ENCODE measurements at regions not wholly inside any gene's neighbourhood (a gene's known extent, or its start where the extent isn't known, plus 50 kb on each side); places are given as distances from the start of the nearest gene placed in this dataset.
"Not testable (repeated sequence)": the region's sequence is repeated elsewhere in the genome, so short reads cannot be mapped to it uniquely, and the experiment has no call there.

- no peak for DNase-seq
Measured at GRCh38 chr19:56894626-56895025, 54.1 kb upstream of the PEG3 start.

GRCh38 chr19:56896095-56896494 is 55.6 kb upstream of the PEG3 start:
- no peak for DNase-seq

GRCh38 chr19:56899943-56900342 is 59.4 kb upstream of the PEG3 start:
- no peak for DNase-seq

GRCh38 chr19:56900573-56901097 is 60.1 kb upstream of the PEG3 start:
- peak; percentile 6 for DNase-seq

- DNase-seq: no peak
Measured at GRCh38 chr19:56905631-56906150, 65.2 kb upstream of the PEG3 start.

GRCh38 chr19:56912401-56913112 is 72.0 kb upstream of the PEG3 start:
- no peak for DNase-seq

- not testable (repeated sequence) for DNase-seq
Measured at GRCh38 chr19:56913113-56913455, 72.6 kb upstream of the PEG3 start.

- DNase-seq: no peak
Measured at GRCh38 chr19:56916528-56916927, 76.0 kb upstream of the PEG3 start.

- no peak for DNase-seq
Measured at GRCh38 chr19:56917529-56917928, 77.0 kb upstream of the PEG3 start.

- DNase-seq: no peak
Measured at GRCh38 chr19:56917998-56918397, 77.5 kb upstream of the PEG3 start.

- DNase-seq: no peak
Measured at GRCh38 chr19:56918682-56919307, 78.3 kb upstream of the PEG3 start.

- no peak for DNase-seq
Measured at GRCh38 chr19:56919308-56919995, 78.9 kb upstream of the PEG3 start.

- DNase-seq: not testable (repeated sequence)
Measured at GRCh38 chr19:56926094-56926493, 85.6 kb upstream of the PEG3 start.

- DNase-seq: no peak
Measured at GRCh38 chr19:56927294-56927693, 86.8 kb upstream of the PEG3 start.

- DNase-seq: no peak
Measured at GRCh38 chr19:56927791-56928207, 87.3 kb upstream of the PEG3 start.

GRCh38 chr19:56930647-56931535 is 90.4 kb upstream of the PEG3 start:
- peak; percentile 81 for DNase-seq

- no peak for DNase-seq
Measured at GRCh38 chr19:56933014-56933705, 92.6 kb upstream of the PEG3 start.

GRCh38 chr19:56934438-56935090 is 94.0 kb upstream of the PEG3 start:
- DNase-seq: no peak

- DNase-seq: no peak
Measured at GRCh38 chr19:56939951-56940350, 99.4 kb upstream of the PEG3 start.

- no peak for DNase-seq
Measured at GRCh38 chr19:56942756-56943155, 102.2 kb upstream of the PEG3 start.

GRCh38 chr19:56946159-56946558 is 105.6 kb upstream of the PEG3 start:
- DNase-seq: no peak

GRCh38 chr19:56947206-56947605 is 106.7 kb upstream of the PEG3 start:
- no peak for DNase-seq
